ENCODE measurements at regions not wholly inside any gene's neighbourhood (a gene's known extent, or its start where the extent isn't known, plus 50 kb on each side); places are given as distances from the start of the nearest gene placed in this dataset.

- TF ChIP-seq CTCF (IDR thresholded peaks at IDR 0.05; ENCODE audit: insufficient read depth, low read length, poor library complexity, severe bottlenecking): no peak
- no peaks in the 10 kb centered on the region for H3K36me3 ChIP-seq (ENCODE audit: control insufficient read depth, insufficient read depth, low read length)
- no peaks in the 10 kb centered on the region for H3K27me3 ChIP-seq (ENCODE audit: control insufficient read depth, insufficient read depth, low read length)
- H3K4me3 ChIP-seq (ENCODE audit: low read depth, low read length): no peak overlapping the region
- DNase-seq (ENCODE audit: low read depth): no peak
Observed at GRCh38 chrX:37904833-37905232, 57.5 kb upstream of the DYNLT3 start.

GRCh38 chrX:37905436-37906147 lies 58.2 kb upstream of the DYNLT3 start:
- peak overlapping the region; percentile 14 for H3K4me3 ChIP-seq (ENCODE audit: low read depth, low read length)
- no peaks in the 10 kb centered on the region for H3K27me3 ChIP-seq (ENCODE audit: control insufficient read depth, insufficient read depth, low read length)
- H3K36me3 ChIP-seq (ENCODE audit: control insufficient read depth, insufficient read depth, low read length): no peaks in the 10 kb centered on the region
- DNase-seq (ENCODE audit: low read depth): no peak
- TF ChIP-seq CTCF (IDR thresholded peaks at IDR 0.05; ENCODE audit: insufficient read depth, low read length, poor library complexity, severe bottlenecking): peak; percentile 15

DNA sequence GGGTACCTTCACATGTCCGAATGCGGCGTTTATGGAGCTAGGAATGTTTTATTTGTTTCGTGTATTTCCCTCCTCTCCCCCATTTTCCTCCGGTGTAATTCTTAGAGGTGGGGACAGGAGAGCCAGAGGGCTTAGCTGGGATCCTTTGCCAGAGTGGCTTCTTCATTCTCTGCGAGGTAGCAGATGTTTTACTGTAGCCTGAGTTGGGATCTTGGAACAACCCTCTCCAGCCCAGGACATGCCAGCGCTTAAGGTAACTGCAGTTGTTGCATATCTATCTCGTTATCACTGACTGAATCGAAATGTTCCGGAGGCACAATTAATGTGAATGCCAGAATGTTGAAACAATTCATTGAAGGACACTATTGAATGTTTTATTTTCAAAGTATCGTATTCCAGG lies 59.0 kb upstream of the DYNLT3 start:
- no peak for TF ChIP-seq CTCF (IDR thresholded peaks at IDR 0.05; ENCODE audit: insufficient read depth, low read length, poor library complexity, severe bottlenecking)
- Histone ChIP-seq H3K27me3 (ENCODE audit: control insufficient read depth, insufficient read depth, low read length) (no peaks in the 10 kb centered on the region), H3K4me3 (ENCODE audit: low read depth, low read length) (no peak overlapping the region), H3K36me3 (ENCODE audit: control insufficient read depth, insufficient read depth, low read length) (no peaks in the 10 kb centered on the region)
- DNase-seq (ENCODE audit: low read depth): no peak

DNA sequence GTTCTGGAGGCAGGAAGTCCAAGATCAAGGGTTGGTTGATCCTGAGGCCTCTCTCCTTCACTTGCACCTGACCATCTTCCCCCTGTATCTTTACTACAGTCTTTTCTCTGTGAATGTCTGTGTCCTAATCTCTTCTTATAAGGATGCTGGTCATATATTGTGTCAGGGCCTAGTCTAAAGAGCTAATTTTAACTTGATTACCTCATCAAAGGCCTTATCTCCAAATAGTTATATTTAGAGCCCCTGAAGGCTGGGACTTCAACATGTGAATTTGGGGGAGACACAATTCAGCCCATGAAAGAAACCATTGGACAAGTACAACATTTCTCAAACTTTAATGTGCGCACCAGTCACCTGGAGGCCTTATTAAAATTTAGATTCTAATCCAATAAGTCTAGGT lies 62.8 kb upstream of the DYNLT3 start:
- no peak for TF ChIP-seq CTCF (IDR thresholded peaks at IDR 0.05; ENCODE audit: insufficient read depth, low read length, poor library complexity, severe bottlenecking)
- no peak for DNase-seq (ENCODE audit: low read depth)

GRCh38 chrX:37912304-37912703 lies 64.9 kb upstream of the DYNLT3 start:
- no peak overlapping the region for H3K4me3 ChIP-seq (ENCODE audit: low read depth, low read length)
- TF ChIP-seq CTCF (IDR thresholded peaks at IDR 0.05; ENCODE audit: insufficient read depth, low read length, poor library complexity, severe bottlenecking): no peak
- H3K36me3 ChIP-seq (ENCODE audit: control insufficient read depth, insufficient read depth, low read length): no peaks in the 10 kb centered on the region
- DNase-seq (ENCODE audit: low read depth): peak; percentile 12
- H3K27me3 ChIP-seq (ENCODE audit: control insufficient read depth, insufficient read depth, low read length): no peaks in the 10 kb centered on the region

More for the DNA sequence above, 62.8 kb upstream of the DYNLT3 start:
- Histone ChIP-seq H3K27me3 (ENCODE audit: control insufficient read depth, insufficient read depth, low read length) (no peaks in the 10 kb centered on the region), H3K4me3 (ENCODE audit: low read depth, low read length) (no peak overlapping the region), H3K36me3 (ENCODE audit: control insufficient read depth, insufficient read depth, low read length) (no peaks in the 10 kb centered on the region)

- DNase-seq (ENCODE audit: low read depth): no peak
- no peaks in the 10 kb centered on the region for H3K36me3 ChIP-seq (ENCODE audit: control insufficient read depth, insufficient read depth, low read length)
- no peak for TF ChIP-seq CTCF (IDR thresholded peaks at IDR 0.05; ENCODE audit: insufficient read depth, low read length, poor library complexity, severe bottlenecking)
- H3K27me3 ChIP-seq (ENCODE audit: control insufficient read depth, insufficient read depth, low read length): no peaks in the 10 kb centered on the region
- no peak overlapping the region for H3K4me3 ChIP-seq (ENCODE audit: low read depth, low read length)
Observed at GRCh38 chrX:37912777-37913176, 65.4 kb upstream of the DYNLT3 start.

Data from kidney epithelial cell (primary cell).